ENCODE measurements at regions not wholly inside any gene's neighbourhood (a gene's known extent, or its start where the extent isn't known, plus 50 kb on each side); places are given as distances from the start of the nearest gene placed in this dataset.
"Not testable (repeated sequence)": the region's sequence is repeated elsewhere in the genome, so short reads cannot be mapped to it uniquely, and the experiment has no call there.

- H3K4me1 ChIP-seq (ENCODE audit: insufficient read depth, low read length); CTCF ChIA-PET (ENCODE audit: partially characterized antibody); H3K4me1 Mint-ChIP-seq; POLR2A ChIA-PET (ENCODE audit: partially characterized antibody); H3K27ac ChIP-seq (ENCODE audit: low read depth, low read length); H3K9me3 Mint-ChIP-seq; DNase-seq; H3K9me3 ChIP-seq (ENCODE audit: control insufficient read depth in 1 of 2, low read length in 2 of 2); H3K27ac Mint-ChIP-seq; H3K36me3 Mint-ChIP-seq; H3K27me3 Mint-ChIP-seq; H3K4me3 Mint-ChIP-seq; H3K27me3 ChIP-seq (ENCODE audit: insufficient read depth, low read length); H3K4me3 ChIP-seq (ENCODE audit: low read length in 2 of 2); H3K36me3 ChIP-seq (ENCODE audit: insufficient read depth, low read length); intact Hi-C loops (cut with micrococcal nuclease): not testable (repeated sequence)
Observed at GRCh38 chr1:121042882-121043281, 141.3 kb downstream of the FAM72B start.

DNA sequence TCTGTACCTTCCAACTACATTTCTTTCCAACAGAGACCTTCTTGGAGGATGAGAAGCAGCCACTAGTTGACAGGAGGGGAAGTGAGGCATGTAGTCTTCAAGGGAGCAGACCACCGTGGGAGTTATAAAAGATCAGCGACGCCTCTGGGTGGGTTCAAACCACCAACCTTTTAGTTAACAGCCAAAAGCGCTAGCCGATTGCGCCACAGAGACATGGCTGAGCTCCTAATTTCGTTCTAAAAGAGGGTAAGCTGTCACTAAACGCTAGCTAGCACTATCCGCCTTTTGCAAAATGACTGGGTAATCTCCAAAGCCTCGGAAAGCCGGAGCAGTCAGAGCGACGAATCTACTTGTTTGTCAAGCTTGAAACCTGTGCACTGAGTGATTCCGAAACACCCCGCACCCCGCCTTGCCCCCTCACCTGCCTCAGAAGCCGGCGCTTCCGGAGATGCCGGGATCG, 135.8 kb downstream of the FAM72B start:
- H3K4me1 ChIP-seq (ENCODE audit: insufficient read depth, low read length); H3K36me3 Mint-ChIP-seq; H3K4me1 Mint-ChIP-seq; H3K36me3 ChIP-seq (ENCODE audit: insufficient read depth, low read length); H3K9me3 Mint-ChIP-seq; intact Hi-C loops (cut with micrococcal nuclease); CTCF ChIA-PET (ENCODE audit: partially characterized antibody); H3K27me3 ChIP-seq (ENCODE audit: insufficient read depth, low read length); H3K27ac Mint-ChIP-seq; H3K4me3 ChIP-seq (ENCODE audit: low read length in 2 of 2); POLR2A ChIA-PET (ENCODE audit: partially characterized antibody); DNase-seq; H3K27ac ChIP-seq (ENCODE audit: low read depth, low read length); H3K9me3 ChIP-seq (ENCODE audit: control insufficient read depth in 1 of 2, low read length in 2 of 2); H3K27me3 Mint-ChIP-seq: not testable (repeated sequence)
- peak overlapping the region in 6 of 8 donors; percentile 12 to 57 (median 38) for H3K4me3 Mint-ChIP-seq

DNA sequence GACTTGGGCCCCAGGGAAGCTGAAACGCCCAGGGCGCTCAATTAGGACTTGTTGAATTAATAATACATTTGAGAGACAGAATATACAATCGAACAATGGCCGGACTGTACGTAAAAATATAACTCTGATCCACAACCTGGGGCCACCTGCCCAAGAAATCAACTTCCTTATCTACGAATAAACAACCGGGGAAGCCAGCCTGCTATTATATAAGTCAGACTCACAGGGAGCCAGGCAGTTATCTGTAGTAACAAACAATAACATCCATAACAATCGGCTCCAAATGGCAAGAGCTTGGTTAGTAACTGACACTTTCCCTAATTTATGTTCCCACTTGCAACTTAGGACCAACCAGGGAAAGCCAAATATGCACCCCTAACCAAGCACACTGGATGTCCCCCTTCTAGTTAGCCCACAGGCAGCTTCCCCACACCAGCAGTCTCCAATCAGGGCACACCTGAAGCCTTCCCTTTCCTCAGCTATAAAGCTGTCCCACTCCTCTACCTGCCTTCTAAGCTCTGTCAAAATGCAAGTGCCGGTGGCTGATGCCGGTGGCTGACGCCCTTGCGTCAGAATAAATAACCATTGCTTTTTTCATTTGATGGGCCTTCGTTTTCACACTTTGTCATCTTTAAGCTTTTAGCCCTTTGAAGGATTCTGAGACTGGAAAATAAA, 135.2 kb downstream of the FAM72B start:
- H3K9me3 Mint-ChIP-seq; CTCF ChIA-PET (ENCODE audit: partially characterized antibody); H3K4me1 ChIP-seq (ENCODE audit: insufficient read depth, low read length); H3K27me3 Mint-ChIP-seq; H3K27ac Mint-ChIP-seq; DNase-seq; POLR2A ChIA-PET (ENCODE audit: partially characterized antibody); H3K36me3 ChIP-seq (ENCODE audit: insufficient read depth, low read length); intact Hi-C loops (cut with micrococcal nuclease); H3K36me3 Mint-ChIP-seq; H3K4me1 Mint-ChIP-seq; H3K9me3 ChIP-seq (ENCODE audit: control insufficient read depth in 1 of 2, low read length in 2 of 2); H3K27me3 ChIP-seq (ENCODE audit: insufficient read depth, low read length); H3K27ac ChIP-seq (ENCODE audit: low read depth, low read length); H3K4me3 ChIP-seq (ENCODE audit: low read length in 2 of 2): not testable (repeated sequence)
- peak overlapping the region in 6 of 8 donors; percentile 6 to 57 (median 38) for H3K4me3 Mint-ChIP-seq

DNA sequence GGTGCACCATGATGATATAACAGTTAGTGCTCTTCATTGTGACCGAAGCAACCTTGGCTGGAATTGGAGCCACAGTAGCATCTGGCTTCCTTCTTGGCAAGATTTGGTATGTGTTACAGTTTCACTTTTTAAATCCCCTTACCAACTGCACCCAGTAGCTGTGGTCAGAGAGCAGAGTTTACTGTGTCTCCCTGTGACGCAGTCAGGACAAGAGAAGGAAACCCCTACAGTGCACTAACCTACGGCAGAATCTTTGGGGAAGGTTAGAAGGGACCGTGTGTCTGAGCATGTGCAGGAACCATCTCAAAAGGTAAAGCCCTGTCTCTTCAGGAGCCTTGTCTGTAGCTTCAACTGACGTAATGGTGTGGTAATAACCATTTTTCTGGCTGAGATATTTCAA, 134.0 kb downstream of the FAM72B start:
- H3K4me1 ChIP-seq (ENCODE audit: insufficient read depth, low read length); H3K27ac ChIP-seq (ENCODE audit: low read depth, low read length); H3K4me3 Mint-ChIP-seq; DNase-seq; H3K27ac Mint-ChIP-seq; H3K27me3 ChIP-seq (ENCODE audit: insufficient read depth, low read length); intact Hi-C loops (cut with micrococcal nuclease); H3K9me3 ChIP-seq (ENCODE audit: control insufficient read depth in 1 of 2, low read length in 2 of 2); H3K36me3 ChIP-seq (ENCODE audit: insufficient read depth, low read length); H3K4me1 Mint-ChIP-seq; POLR2A ChIA-PET (ENCODE audit: partially characterized antibody); H3K4me3 ChIP-seq (ENCODE audit: low read length in 2 of 2); H3K9me3 Mint-ChIP-seq; H3K27me3 Mint-ChIP-seq; H3K36me3 Mint-ChIP-seq; CTCF ChIA-PET (ENCODE audit: partially characterized antibody): not testable (repeated sequence)

DNA sequence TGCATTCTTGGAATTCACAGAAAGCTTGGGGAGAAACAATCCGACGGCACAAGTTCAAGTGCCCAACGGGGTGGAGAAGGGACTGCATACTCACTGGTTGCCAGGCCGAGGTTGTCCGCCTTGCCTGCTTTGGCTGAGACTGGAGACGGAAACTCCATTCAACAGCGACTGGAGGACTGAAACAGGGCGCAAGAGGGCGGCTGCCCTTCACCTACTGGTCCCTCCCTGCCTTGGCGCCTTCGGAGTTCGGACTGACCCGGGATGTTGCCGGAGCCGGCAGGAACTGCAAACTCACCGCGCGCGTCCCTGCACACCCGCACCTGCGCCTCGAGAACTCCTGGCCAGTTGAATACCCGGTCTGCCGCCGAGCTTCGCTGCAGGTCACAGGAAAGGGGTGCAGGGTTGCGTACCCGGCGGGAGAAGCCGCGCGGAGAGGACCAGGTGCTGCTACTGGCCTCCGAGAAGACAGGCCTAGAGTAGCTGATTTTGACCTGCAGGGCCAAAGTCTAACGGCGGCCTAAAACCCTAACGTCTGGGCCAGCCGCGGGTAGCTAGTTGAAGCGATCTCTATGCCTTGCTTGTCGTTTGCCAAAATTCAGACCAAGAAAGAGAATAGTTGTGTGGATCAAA, 132.9 kb downstream of the FAM72B start:
- H3K36me3 Mint-ChIP-seq; intact Hi-C loops (cut with micrococcal nuclease); CTCF ChIA-PET (ENCODE audit: partially characterized antibody); H3K27me3 Mint-ChIP-seq; H3K4me1 ChIP-seq (ENCODE audit: insufficient read depth, low read length); H3K9me3 ChIP-seq (ENCODE audit: control insufficient read depth in 1 of 2, low read length in 2 of 2); H3K4me3 ChIP-seq (ENCODE audit: low read length in 2 of 2); H3K27ac ChIP-seq (ENCODE audit: low read depth, low read length); POLR2A ChIA-PET (ENCODE audit: partially characterized antibody); H3K4me1 Mint-ChIP-seq; H3K9me3 Mint-ChIP-seq; H3K27me3 ChIP-seq (ENCODE audit: insufficient read depth, low read length); H3K36me3 ChIP-seq (ENCODE audit: insufficient read depth, low read length); H3K27ac Mint-ChIP-seq: not testable (repeated sequence)
- H3K4me3 Mint-ChIP-seq: peak overlapping the region in 1 of 8 donors; percentile 26
- peak in 1 of 5 donors; percentile 20 for DNase-seq

- H3K4me1 ChIP-seq (ENCODE audit: insufficient read depth, low read length); H3K4me1 Mint-ChIP-seq; H3K27ac ChIP-seq (ENCODE audit: low read depth, low read length); H3K36me3 ChIP-seq (ENCODE audit: insufficient read depth, low read length); H3K4me3 ChIP-seq (ENCODE audit: low read length in 2 of 2); H3K36me3 Mint-ChIP-seq; H3K27me3 ChIP-seq (ENCODE audit: insufficient read depth, low read length); intact Hi-C loops (cut with micrococcal nuclease); DNase-seq; H3K9me3 Mint-ChIP-seq; POLR2A ChIA-PET (ENCODE audit: partially characterized antibody); H3K27me3 Mint-ChIP-seq; CTCF ChIA-PET (ENCODE audit: partially characterized antibody); H3K9me3 ChIP-seq (ENCODE audit: control insufficient read depth in 1 of 2, low read length in 2 of 2); H3K27ac Mint-ChIP-seq: not testable (repeated sequence)
- H3K4me3 Mint-ChIP-seq: peak overlapping the region in 2 of 8 donors; percentile 34 to 48
Observed at GRCh38 chr1:121052081-121052660, 132.0 kb downstream of the FAM72B start.

GRCh38 chr1:121054928-121055327, 129.2 kb downstream of the FAM72B start:
- H3K4me3 ChIP-seq (ENCODE audit: low read length in 2 of 2); CTCF ChIA-PET (ENCODE audit: partially characterized antibody); H3K4me3 Mint-ChIP-seq; H3K27me3 ChIP-seq (ENCODE audit: insufficient read depth, low read length); H3K27ac Mint-ChIP-seq; H3K4me1 Mint-ChIP-seq; H3K27me3 Mint-ChIP-seq; H3K9me3 ChIP-seq (ENCODE audit: control insufficient read depth in 1 of 2, low read length in 2 of 2); H3K36me3 Mint-ChIP-seq; intact Hi-C loops (cut with micrococcal nuclease); POLR2A ChIA-PET (ENCODE audit: partially characterized antibody); H3K9me3 Mint-ChIP-seq; H3K27ac ChIP-seq (ENCODE audit: low read depth, low read length); H3K36me3 ChIP-seq (ENCODE audit: insufficient read depth, low read length); H3K4me1 ChIP-seq (ENCODE audit: insufficient read depth, low read length); DNase-seq: not testable (repeated sequence)

Measured in CD4-positive, alpha-beta memory T cell (primary cell).